GM12878 (cell line): ENCODE measurements at regions not wholly inside any gene's neighbourhood (a gene's known extent, or its start where the extent isn't known, plus 50 kb on each side); places are given as distances from the start of the nearest gene placed in this dataset.

Experiments
- CREM ChIP-seq: IDR thresholded peaks from 2 replicates; pipeline ENCODE4 v1.6.1; 2014; ENCODE audit warnings: antibody characterized with exemption, low read depth
- EZH2 ChIP-seq: IDR thresholded peaks from 2 replicates; pipeline ENCODE4 v1.6.1; 2012; ENCODE audit warnings: low read depth, mild to moderate bottlenecking, control low read depth, inconsistent platforms, low read length, borderline replicate concordance; ENCODE audit not compliant: control insufficient read depth
- FOS ChIP-seq: IDR thresholded peaks from 3 replicates; pipeline ENCODE4 v1.6.1; 2011; ENCODE audit warnings: borderline replicate concordance; ENCODE audit not compliant: insufficient read length; ENCODE audit errors: extremely low read depth
- FOXM1 ChIP-seq: IDR thresholded peaks from 2 replicates; pipeline ENCODE4 v1.6.1; 2012; ENCODE audit warnings: low read depth, mild to moderate bottlenecking, inconsistent platforms, low read length, moderate library complexity
- HDGF ChIP-seq: fragments of 450-650 bp; IDR thresholded peaks from 2 replicates; pipeline ENCODE4 v1.6.1; 2016; ENCODE audit warnings: antibody characterized with exemption
- IKZF1 ChIP-seq: fragments of 450-650 bp; conservative IDR thresholded peaks from 2 replicates; pipeline ENCODE4 v1.6.1; 2017; ENCODE audit warnings: antibody characterized with exemption, mild to moderate bottlenecking
- IRF4 ChIP-seq: IDR thresholded peaks from 2 replicates; pipeline ENCODE4 v1.6.1; 2011; ENCODE audit warnings: low read depth, low read length
- JUNB ChIP-seq: IDR thresholded peaks from 2 replicates; pipeline ENCODE4 v1.6.1; 2016; ENCODE audit warnings: antibody characterized with exemption, mild to moderate bottlenecking
- KAT2A ChIP-seq: conservative IDR thresholded peaks from 2 replicates; pipeline ENCODE4 v1.6.1; 2011; ENCODE audit warnings: low read depth, low read length; ENCODE audit not compliant: control insufficient read depth
- KDM1A ChIP-seq: fragments of 200-600 bp; sonication (generic); IDR thresholded peaks from 2 replicates; pipeline ENCODE4 v1.6.1; 2016; ENCODE audit warnings: borderline replicate concordance
- NBN ChIP-seq: fragments of 450-650 bp; IDR thresholded peaks from 2 replicates; pipeline ENCODE4 v1.6.1; 2016
- POLR2AphosphoS5 ChIP-seq: IDR thresholded peaks from 2 replicates; pipeline ENCODE4 v1.6.1; 2011; ENCODE audit warnings: mild to moderate bottlenecking, low read length, inconsistent platforms
- RBBP5 ChIP-seq: fragments of 200-600 bp; sonication (generic); conservative IDR thresholded peaks from 2 replicates; pipeline ENCODE4 v1.6.1; 2016
- RELA ChIP-seq: fragments of 450-650 bp; IDR thresholded peaks from 2 replicates; pipeline ENCODE4 v1.8.0; 2014; ENCODE audit warnings: borderline replicate concordance; ENCODE audit not compliant: partially characterized antibody
- SIN3A ChIP-seq: IDR thresholded peaks from 2 replicates; pipeline ENCODE4 v1.6.1; 2012; ENCODE audit warnings: low read depth, low read length, improper control_type of control experiment
- SP1 ChIP-seq: IDR thresholded peaks from one replicate; pipeline ENCODE4 v1.6.1; 2011; ENCODE audit warnings: low read depth, low read length
- TBL1XR1 ChIP-seq: IDR thresholded peaks from 2 replicates; pipeline ENCODE4 v1.6.1; 2012; ENCODE audit warnings: low read depth, low read length, improper control_type of control experiment
- ZNF207 ChIP-seq: fragments of 450-650 bp; IDR thresholded peaks from 2 replicates; pipeline ENCODE4 v1.6.1; 2014; ENCODE audit warnings: antibody characterized with exemption, mild to moderate bottlenecking, borderline replicate concordance
- ZNF24 ChIP-seq: fragments of 450-650 bp; IDR thresholded peaks from 2 replicates; pipeline ENCODE4 v1.6.1; 2017; ENCODE audit warnings: antibody characterized with exemption, mild to moderate bottlenecking
- TF ChIP-seq, protein P1 (sequence below): fragments of 450-650 bp; IDR thresholded peaks from 2 replicates; pipeline ENCODE4 v1.6.1; 2018; ENCODE audit warnings: borderline replicate concordance, mild to moderate bottlenecking; ENCODE audit not compliant: partially characterized antibody
- TF ChIP-seq, protein P2 (sequence below): IDR thresholded peaks from 2 replicates; pipeline ENCODE4 v1.6.1; 2011; ENCODE audit warnings: low read depth, mild to moderate bottlenecking, low read length, moderate library complexity, borderline replicate concordance; ENCODE audit errors: extremely low read depth
- TF ChIP-seq, protein P3 (sequence below): fragments of 450-650 bp; IDR thresholded peaks from 2 replicates; pipeline ENCODE4 v1.6.1; 2016; ENCODE audit warnings: mild to moderate bottlenecking
- TF ChIP-seq, protein P4 (sequence below): fragments of 450-650 bp; IDR thresholded peaks from 2 replicates; pipeline ENCODE4 v1.6.1; 2017; ENCODE audit warnings: borderline replicate concordance
- TF ChIP-seq, protein P5 (sequence below): fragments of 150-350 bp; IDR thresholded peaks from 2 replicates; pipeline ENCODE4 v1.6.1; 2014; ENCODE audit warnings: mild to moderate bottlenecking, low read depth, low read length
- TF ChIP-seq, protein P6 (sequence below): IDR thresholded peaks from 2 replicates; pipeline ENCODE4 v1.6.1; 2012; ENCODE audit warnings: low read length, inconsistent platforms

DNA sequence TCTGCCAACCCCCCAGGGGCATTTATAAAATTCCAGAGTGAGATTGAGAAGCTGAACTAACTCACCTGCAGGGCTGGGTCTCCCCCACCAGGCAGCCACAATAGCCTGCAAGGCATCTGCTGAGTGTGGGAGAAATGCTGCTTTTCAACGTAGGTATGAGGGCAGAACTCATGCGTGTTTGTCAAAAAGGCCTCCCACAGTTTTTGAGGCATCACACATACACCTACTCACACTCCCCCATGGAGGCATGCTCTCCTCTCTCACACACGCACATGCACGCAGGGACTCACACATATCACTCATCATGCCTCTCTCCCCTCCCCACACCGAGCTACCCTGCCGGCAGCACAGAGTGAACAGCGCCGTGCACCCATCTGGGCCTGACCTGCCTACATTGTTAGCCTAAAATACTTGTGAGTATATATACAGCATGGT lies 390.5 kb downstream of the FGF9 start (continued):
- TF ChIP-seq, protein P1, sequence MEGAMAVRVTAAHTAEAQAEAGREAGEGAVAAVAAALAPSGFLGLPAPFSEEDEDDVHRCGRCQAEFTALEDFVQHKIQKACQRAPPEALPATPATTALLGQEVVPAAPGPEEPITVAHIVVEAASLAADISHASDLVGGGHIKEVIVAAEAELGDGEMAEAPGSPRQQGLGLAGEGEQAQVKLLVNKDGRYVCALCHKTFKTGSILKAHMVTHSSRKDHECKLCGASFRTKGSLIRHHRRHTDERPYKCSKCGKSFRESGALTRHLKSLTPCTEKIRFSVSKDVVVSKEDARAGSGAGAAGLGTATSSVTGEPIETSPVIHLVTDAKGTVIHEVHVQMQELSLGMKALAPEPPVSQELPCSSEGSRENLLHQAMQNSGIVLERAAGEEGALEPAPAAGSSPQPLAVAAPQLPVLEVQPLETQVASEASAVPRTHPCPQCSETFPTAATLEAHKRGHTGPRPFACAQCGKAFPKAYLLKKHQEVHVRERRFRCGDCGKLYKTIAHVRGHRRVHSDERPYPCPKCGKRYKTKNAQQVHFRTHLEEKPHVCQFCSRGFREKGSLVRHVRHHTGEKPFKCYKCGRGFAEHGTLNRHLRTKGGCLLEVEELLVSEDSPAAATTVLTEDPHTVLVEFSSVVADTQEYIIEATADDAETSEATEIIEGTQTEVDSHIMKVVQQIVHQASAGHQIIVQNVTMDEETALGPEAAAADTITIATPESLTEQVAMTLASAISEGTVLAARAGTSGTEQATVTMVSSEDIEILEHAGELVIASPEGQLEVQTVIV = no peak
- 0 out of 2 replicates have a peak, but pooled peaks have one; percentile 50 for TF ChIP-seq HDGF
- peak; percentile 52; the same call in 1 of the 2 replicates for TF ChIP-seq NBN
- TF ChIP-seq JUNB = no peak
- TF ChIP-seq, protein P2, sequence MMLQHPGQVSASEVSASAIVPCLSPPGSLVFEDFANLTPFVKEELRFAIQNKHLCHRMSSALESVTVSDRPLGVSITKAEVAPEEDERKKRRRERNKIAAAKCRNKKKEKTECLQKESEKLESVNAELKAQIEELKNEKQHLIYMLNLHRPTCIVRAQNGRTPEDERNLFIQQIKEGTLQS = no peak
- peak; percentile 62 for TF ChIP-seq SP1
- TF ChIP-seq FOXM1 = peak; percentile 48; the same call in 1 of the 2 replicates
- TF ChIP-seq ZNF207 = no peak
- no peak for TF ChIP-seq RELA
- TF ChIP-seq POLR2AphosphoS5 = peak; percentile 52; the same call in 1 of the 2 replicates
- TF ChIP-seq, protein P3, sequence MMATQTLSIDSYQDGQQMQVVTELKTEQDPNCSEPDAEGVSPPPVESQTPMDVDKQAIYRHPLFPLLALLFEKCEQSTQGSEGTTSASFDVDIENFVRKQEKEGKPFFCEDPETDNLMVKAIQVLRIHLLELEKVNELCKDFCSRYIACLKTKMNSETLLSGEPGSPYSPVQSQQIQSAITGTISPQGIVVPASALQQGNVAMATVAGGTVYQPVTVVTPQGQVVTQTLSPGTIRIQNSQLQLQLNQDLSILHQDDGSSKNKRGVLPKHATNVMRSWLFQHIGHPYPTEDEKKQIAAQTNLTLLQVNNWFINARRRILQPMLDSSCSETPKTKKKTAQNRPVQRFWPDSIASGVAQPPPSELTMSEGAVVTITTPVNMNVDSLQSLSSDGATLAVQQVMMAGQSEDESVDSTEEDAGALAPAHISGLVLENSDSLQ = no peak
- TF ChIP-seq IKZF1 = peak; percentile 62
- peak; percentile 16; the same call in 1 of the 2 replicates for TF ChIP-seq CREM
- TF ChIP-seq, protein P4, sequence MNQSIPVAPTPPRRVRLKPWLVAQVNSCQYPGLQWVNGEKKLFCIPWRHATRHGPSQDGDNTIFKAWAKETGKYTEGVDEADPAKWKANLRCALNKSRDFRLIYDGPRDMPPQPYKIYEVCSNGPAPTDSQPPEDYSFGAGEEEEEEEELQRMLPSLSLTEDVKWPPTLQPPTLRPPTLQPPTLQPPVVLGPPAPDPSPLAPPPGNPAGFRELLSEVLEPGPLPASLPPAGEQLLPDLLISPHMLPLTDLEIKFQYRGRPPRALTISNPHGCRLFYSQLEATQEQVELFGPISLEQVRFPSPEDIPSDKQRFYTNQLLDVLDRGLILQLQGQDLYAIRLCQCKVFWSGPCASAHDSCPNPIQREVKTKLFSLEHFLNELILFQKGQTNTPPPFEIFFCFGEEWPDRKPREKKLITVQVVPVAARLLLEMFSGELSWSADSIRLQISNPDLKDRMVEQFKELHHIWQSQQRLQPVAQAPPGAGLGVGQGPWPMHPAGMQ = no peak
- no peak for TF ChIP-seq SIN3A
- TF ChIP-seq FOS = no peak
- TF ChIP-seq IRF4 = no peak
- TF ChIP-seq, protein P5, sequence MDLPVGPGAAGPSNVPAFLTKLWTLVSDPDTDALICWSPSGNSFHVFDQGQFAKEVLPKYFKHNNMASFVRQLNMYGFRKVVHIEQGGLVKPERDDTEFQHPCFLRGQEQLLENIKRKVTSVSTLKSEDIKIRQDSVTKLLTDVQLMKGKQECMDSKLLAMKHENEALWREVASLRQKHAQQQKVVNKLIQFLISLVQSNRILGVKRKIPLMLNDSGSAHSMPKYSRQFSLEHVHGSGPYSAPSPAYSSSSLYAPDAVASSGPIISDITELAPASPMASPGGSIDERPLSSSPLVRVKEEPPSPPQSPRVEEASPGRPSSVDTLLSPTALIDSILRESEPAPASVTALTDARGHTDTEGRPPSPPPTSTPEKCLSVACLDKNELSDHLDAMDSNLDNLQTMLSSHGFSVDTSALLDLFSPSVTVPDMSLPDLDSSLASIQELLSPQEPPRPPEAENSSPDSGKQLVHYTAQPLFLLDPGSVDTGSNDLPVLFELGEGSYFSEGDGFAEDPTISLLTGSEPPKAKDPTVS = no peak
- TF ChIP-seq, protein P6, sequence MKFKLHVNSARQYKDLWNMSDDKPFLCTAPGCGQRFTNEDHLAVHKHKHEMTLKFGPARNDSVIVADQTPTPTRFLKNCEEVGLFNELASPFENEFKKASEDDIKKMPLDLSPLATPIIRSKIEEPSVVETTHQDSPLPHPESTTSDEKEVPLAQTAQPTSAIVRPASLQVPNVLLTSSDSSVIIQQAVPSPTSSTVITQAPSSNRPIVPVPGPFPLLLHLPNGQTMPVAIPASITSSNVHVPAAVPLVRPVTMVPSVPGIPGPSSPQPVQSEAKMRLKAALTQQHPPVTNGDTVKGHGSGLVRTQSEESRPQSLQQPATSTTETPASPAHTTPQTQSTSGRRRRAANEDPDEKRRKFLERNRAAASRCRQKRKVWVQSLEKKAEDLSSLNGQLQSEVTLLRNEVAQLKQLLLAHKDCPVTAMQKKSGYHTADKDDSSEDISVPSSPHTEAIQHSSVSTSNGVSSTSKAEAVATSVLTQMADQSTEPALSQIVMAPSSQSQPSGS = peak; percentile 29; the same call in 1 of the 2 replicates
- no peak for TF ChIP-seq KDM1A
- no peak for TF ChIP-seq TBL1XR1
- no peak for TF ChIP-seq ZNF24
- TF ChIP-seq KAT2A = no peak
- no peak for TF ChIP-seq EZH2
- TF ChIP-seq RBBP5 = no peak
